GM19468 (cell line): ENCODE measurements at regions not wholly inside any gene's neighbourhood (a gene's known extent, or its start where the extent isn't known, plus 50 kb on each side); places are given as distances from the start of the nearest gene placed in this dataset.
A peak's percentile ranks its signal among the peaks of the same experiment; 100 is the strongest.

Source experiments
- ATAC-seq: cut with Tn5 transposase; IDR thresholded peaks from one replicate; pipeline ENCODE4 v1.9.1; 2021; ENCODE audit warnings: mild to moderate bottlenecking, moderate library complexity, moderate number of reproducible peaks; ENCODE audit not compliant: unreplicated experiment; ENCODE audit errors: extremely low read depth

GRCh38 chr4:104758574-104758973 is 263.9 kb upstream of the CXXC4 start:
- no peak for ATAC-seq

- no peak for ATAC-seq
Measured at GRCh38 chr4:104763554-104764222, 269.0 kb upstream of the CXXC4 start.

- no peak for ATAC-seq
Measured at GRCh38 chr4:104766676-104767075, 272.0 kb upstream of the CXXC4 start.

- ATAC-seq = no peak
Measured at GRCh38 chr4:104772849-104773248, 278.2 kb upstream of the CXXC4 start.

- ATAC-seq = no peak
Measured at GRCh38 chr4:104795264-104795939, 300.7 kb upstream of the CXXC4 start.

GRCh38 chr4:104811727-104812126 is 317.0 kb upstream of the CXXC4 start:
- ATAC-seq = no peak

GRCh38 chr4:104815665-104816064 is 321.0 kb upstream of the CXXC4 start:
- no peak for ATAC-seq

GRCh38 chr4:104818579-104818978 is 323.9 kb upstream of the CXXC4 start:
- ATAC-seq = peak; percentile 33

- ATAC-seq = no peak
Measured at GRCh38 chr4:104826171-104826570, 320.5 kb upstream of the TET2 start.

GRCh38 chr4:104829761-104830160 is 316.9 kb upstream of the TET2 start:
- no peak for ATAC-seq

GRCh38 chr4:104848597-104849225 is 298.0 kb upstream of the TET2 start:
- no peak for ATAC-seq

- ATAC-seq = no peak
Measured at GRCh38 chr4:104859601-104860237, 287.0 kb upstream of the TET2 start.

GRCh38 chr4:104860238-104861123 is 286.2 kb upstream of the TET2 start:
- ATAC-seq = no peak

GRCh38 chr4:104866809-104867208 is 279.9 kb upstream of the TET2 start:
- ATAC-seq = no peak

- peak; percentile 14 for ATAC-seq
Measured at GRCh38 chr4:104868533-104868932, 278.1 kb upstream of the TET2 start.

- ATAC-seq = peak; percentile 73
Measured at GRCh38 chr4:104868958-104869357, 277.7 kb upstream of the TET2 start.

- ATAC-seq = no peak
Measured at GRCh38 chr4:104869831-104870230, 276.8 kb upstream of the TET2 start.

GRCh38 chr4:104870495-104871233 is 276.0 kb upstream of the TET2 start:
- peak; percentile 9 for ATAC-seq

GRCh38 chr4:104878936-104879335 is 267.7 kb upstream of the TET2 start:
- ATAC-seq = no peak
